ENCODE measurements at regions not wholly inside any gene's neighbourhood (a gene's known extent, or its start where the extent isn't known, plus 50 kb on each side); places are given as distances from the start of the nearest gene placed in this dataset.

DNA sequence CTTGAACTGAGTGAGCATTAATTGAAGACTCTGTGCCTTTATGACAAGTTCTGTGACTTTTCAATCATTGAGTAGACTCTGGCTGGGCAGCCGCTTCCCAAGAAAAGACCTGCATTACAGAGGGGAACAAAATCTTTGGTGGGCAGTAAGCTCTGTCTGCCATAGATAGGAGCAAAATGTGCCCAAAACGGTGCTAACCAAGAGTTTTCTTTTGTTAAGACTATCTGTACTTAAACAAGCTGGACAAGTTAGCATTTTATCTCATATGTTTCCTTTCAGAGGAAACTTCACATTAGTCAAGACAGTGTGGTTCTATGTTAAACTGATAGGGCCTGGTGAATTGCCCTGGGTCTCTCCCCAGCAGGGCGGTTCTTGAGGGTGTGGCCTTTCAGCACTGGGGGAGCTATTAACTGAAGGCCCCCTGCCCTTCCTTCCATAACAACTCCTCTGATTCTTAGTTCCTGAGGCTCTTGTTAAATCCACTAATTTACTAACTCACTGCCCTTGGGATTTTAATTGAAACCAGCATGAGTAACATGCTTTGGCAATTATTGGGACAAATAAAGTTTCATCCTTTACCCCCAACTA is 219.6 kb downstream of the KTN1 start:
- DNase-seq: no peak
- no peak overlapping the region for H2AFZ ChIP-seq (ENCODE audit: insufficient read depth, low read length, poor library complexity)
- H3K27ac ChIP-seq (ENCODE audit: low read depth, low read length): no peak overlapping the region
- no peaks in the 10 kb centered on the region for H3K27me3 ChIP-seq (ENCODE audit: insufficient read depth, low read length)
- no peak overlapping the region for H3K18ac ChIP-seq (ENCODE audit: low read length)
- no peak overlapping the region for H3K14ac ChIP-seq (ENCODE audit: low read length)
- no peak overlapping the region for H4K91ac ChIP-seq (ENCODE audit: low read depth, low read length)
- H3K79me2 ChIP-seq (ENCODE audit: control insufficient read depth, insufficient read depth, low read length, poor library complexity): no peaks in the 10 kb centered on the region
- no CpG with 5 or more reads among the region's 3 CpGs for WGBS (ENCODE audit: extremely low coverage, insufficient coverage, insufficient read length)
- H3K36me3 ChIP-seq (ENCODE audit: control insufficient read depth in 1 of 2, insufficient read depth in 2 of 2, low read length in 2 of 2): no peaks in the 10 kb centered on the region
- no peak overlapping the region for H4K12ac ChIP-seq (ENCODE audit: low read depth, low read length)
- no peak overlapping the region for H3K4me3 ChIP-seq (ENCODE audit: low read depth, low read length)
- no peak overlapping the region for H2BK120ac ChIP-seq (ENCODE audit: insufficient read depth, low read length, poor library complexity)
- no peak overlapping the region for H2BK12ac ChIP-seq (ENCODE audit: low read length)
- peaks cover 0 to under 1% of the 10 kb centered on the region in 2 experiments for H3K4me1 ChIP-seq (ENCODE audit: control insufficient read depth in 1 of 2, insufficient read depth in 2 of 2, low read length in 2 of 2)
- no peak overlapping the region for H3K4ac ChIP-seq (ENCODE audit: low read depth, low read length)
- no peak overlapping the region for H3K4me2 ChIP-seq (ENCODE audit: low read length)
- H3K79me1 ChIP-seq (ENCODE audit: low read length): no peaks in the 10 kb centered on the region
- H4K8ac ChIP-seq (ENCODE audit: low read depth, low read length): no peak overlapping the region
- no peak overlapping the region for H2AK5ac ChIP-seq (ENCODE audit: low read length)
- no peak overlapping the region for H3K9ac ChIP-seq (ENCODE audit: low read length)
- H3K9me3 ChIP-seq (ENCODE audit: insufficient read depth, low read depth, low read length): no peaks in the 10 kb centered on the region
- H3K23ac ChIP-seq (ENCODE audit: low read length): no peak overlapping the region
- no peak overlapping the region for H2BK5ac ChIP-seq (ENCODE audit: low read depth, low read length, poor library complexity)

DNA sequence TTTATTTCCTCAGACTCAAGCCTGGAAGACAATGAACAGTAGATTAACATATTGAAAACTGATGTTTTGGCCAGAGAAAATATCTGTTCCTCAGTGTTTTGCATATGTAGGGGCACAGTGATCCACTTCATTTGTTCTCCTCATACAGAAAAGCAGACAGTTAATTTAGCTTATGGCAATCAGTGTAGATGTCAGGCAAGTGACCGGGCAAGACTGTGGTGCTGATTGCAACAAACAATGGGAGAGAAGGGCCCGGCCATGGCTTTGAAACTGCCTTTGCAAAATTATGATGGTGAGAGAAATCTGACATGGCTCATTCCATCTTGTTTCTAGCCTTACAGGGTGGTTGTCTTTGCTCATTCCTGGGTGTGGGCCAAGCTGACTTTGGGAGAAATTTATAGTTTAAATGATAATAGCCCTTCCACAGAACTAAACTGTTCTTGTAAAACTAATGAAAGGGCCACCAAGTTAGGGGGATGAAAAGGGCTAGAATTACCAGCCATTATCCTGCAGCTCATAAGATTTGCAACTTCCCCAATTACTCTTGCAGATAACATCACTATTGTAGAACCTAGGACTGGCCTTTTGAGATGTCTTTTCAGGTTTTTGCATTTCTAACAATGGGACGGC is 220.3 kb downstream of the KTN1 start:
- Histone ChIP-seq H3K36me3 (ENCODE audit: control insufficient read depth in 1 of 2, insufficient read depth in 2 of 2, low read length in 2 of 2) (no peaks in the 10 kb centered on the region), H4K91ac (ENCODE audit: low read depth, low read length) (no peak overlapping the region)
- WGBS (ENCODE audit: extremely low coverage, insufficient coverage, insufficient read length): no CpG with 5 or more reads among the region's 3 CpGs

GRCh38 chr14:55801121-55801520 is 221.1 kb downstream of the KTN1 start:
- H3K27me3 ChIP-seq (ENCODE audit: insufficient read depth, low read length): no peaks in the 10 kb centered on the region
- H3K4me3 ChIP-seq (ENCODE audit: low read depth, low read length): no peak overlapping the region
- no peak overlapping the region for H3K18ac ChIP-seq (ENCODE audit: low read length)
- H4K8ac ChIP-seq (ENCODE audit: low read depth, low read length): no peak overlapping the region
- no peak overlapping the region for H4K91ac ChIP-seq (ENCODE audit: low read depth, low read length)
- no peak overlapping the region for H3K4ac ChIP-seq (ENCODE audit: low read depth, low read length)
- no peak overlapping the region for H2BK12ac ChIP-seq (ENCODE audit: low read length)
- H3K4me1 ChIP-seq (ENCODE audit: control insufficient read depth in 1 of 2, insufficient read depth in 2 of 2, low read length in 2 of 2): no peaks in the 10 kb centered on the region
- no peaks in the 10 kb centered on the region for H3K79me2 ChIP-seq (ENCODE audit: control insufficient read depth, insufficient read depth, low read length, poor library complexity)
- H2AK5ac ChIP-seq (ENCODE audit: low read length): no peak overlapping the region
- no peak overlapping the region for H2AFZ ChIP-seq (ENCODE audit: insufficient read depth, low read length, poor library complexity)
- H3K14ac ChIP-seq (ENCODE audit: low read length): no peak overlapping the region
- no peaks in the 10 kb centered on the region for H3K79me1 ChIP-seq (ENCODE audit: low read length)
- H2BK5ac ChIP-seq (ENCODE audit: low read depth, low read length, poor library complexity): no peak overlapping the region
- H2BK120ac ChIP-seq (ENCODE audit: insufficient read depth, low read length, poor library complexity): no peak overlapping the region
- no peak overlapping the region for H3K4me2 ChIP-seq (ENCODE audit: low read length)
- H3K23ac ChIP-seq (ENCODE audit: low read length): no peak overlapping the region
- DNase-seq: no peak
- WGBS (ENCODE audit: extremely low coverage, insufficient coverage, insufficient read length): no CpG with 5 or more reads among the region's 1 CpG
- no peak overlapping the region for H4K12ac ChIP-seq (ENCODE audit: low read depth, low read length)
- no peak overlapping the region for H3K27ac ChIP-seq (ENCODE audit: low read depth, low read length)
- H3K9me3 ChIP-seq (ENCODE audit: insufficient read depth, low read depth, low read length): no peaks in the 10 kb centered on the region
- H3K36me3 ChIP-seq (ENCODE audit: control insufficient read depth in 1 of 2, insufficient read depth in 2 of 2, low read length in 2 of 2): no peaks in the 10 kb centered on the region
- H3K9ac ChIP-seq (ENCODE audit: low read length): no peak overlapping the region

More for the DNA sequence above, 220.3 kb downstream of the KTN1 start:
- DNase-seq: no peak
- Histone ChIP-seq H2BK5ac (ENCODE audit: low read depth, low read length, poor library complexity) (no peak overlapping the region), H3K27ac (ENCODE audit: low read depth, low read length) (no peak overlapping the region), H4K8ac (ENCODE audit: low read depth, low read length) (no peak overlapping the region), H3K79me1 (ENCODE audit: low read length) (no peaks in the 10 kb centered on the region), H2BK120ac (ENCODE audit: insufficient read depth, low read length, poor library complexity) (no peak overlapping the region), H3K18ac (ENCODE audit: low read length) (no peak overlapping the region), H2BK12ac (ENCODE audit: low read length) (no peak overlapping the region), H2AFZ (ENCODE audit: insufficient read depth, low read length, poor library complexity) (no peak overlapping the region), H3K4ac (ENCODE audit: low read depth, low read length) (no peak overlapping the region), H3K9ac (ENCODE audit: low read length) (no peak overlapping the region), H3K4me2 (ENCODE audit: low read length) (no peak overlapping the region), H3K9me3 (ENCODE audit: insufficient read depth, low read depth, low read length) (no peaks in the 10 kb centered on the region), H2AK5ac (ENCODE audit: low read length) (no peak overlapping the region), H4K12ac (ENCODE audit: low read depth, low read length) (no peak overlapping the region), H3K4me1 (ENCODE audit: control insufficient read depth in 1 of 2, insufficient read depth in 2 of 2, low read length in 2 of 2) (no peaks in the 10 kb centered on the region), H3K79me2 (ENCODE audit: control insufficient read depth, insufficient read depth, low read length, poor library complexity) (no peaks in the 10 kb centered on the region), H3K14ac (ENCODE audit: low read length) (no peak overlapping the region), H3K23ac (ENCODE audit: low read length) (no peak overlapping the region), H3K27me3 (ENCODE audit: insufficient read depth, low read length) (no peaks in the 10 kb centered on the region), H3K4me3 (ENCODE audit: low read depth, low read length) (no peak overlapping the region)

- Histone ChIP-seq H3K4ac (ENCODE audit: low read depth, low read length) (no peak overlapping the region), H2AK5ac (ENCODE audit: low read length) (no peak overlapping the region), H2BK120ac (ENCODE audit: insufficient read depth, low read length, poor library complexity) (no peak overlapping the region), H3K18ac (ENCODE audit: low read length) (no peak overlapping the region), H2BK5ac (ENCODE audit: low read depth, low read length, poor library complexity) (no peak overlapping the region), H4K12ac (ENCODE audit: low read depth, low read length) (no peak overlapping the region), H3K27ac (ENCODE audit: low read depth, low read length) (no peak overlapping the region), H3K9ac (ENCODE audit: low read length) (no peak overlapping the region), H3K9me3 (ENCODE audit: insufficient read depth, low read depth, low read length) (no peaks in the 10 kb centered on the region), H3K36me3 (ENCODE audit: control insufficient read depth in 1 of 2, insufficient read depth in 2 of 2, low read length in 2 of 2) (no peaks in the 10 kb centered on the region), H3K14ac (ENCODE audit: low read length) (no peak overlapping the region), H3K79me1 (ENCODE audit: low read length) (no peaks in the 10 kb centered on the region), H3K23ac (ENCODE audit: low read length) (no peak overlapping the region), H2AFZ (ENCODE audit: insufficient read depth, low read length, poor library complexity) (no peak overlapping the region), H3K79me2 (ENCODE audit: control insufficient read depth, insufficient read depth, low read length, poor library complexity) (no peaks in the 10 kb centered on the region), H3K4me1 (ENCODE audit: control insufficient read depth in 1 of 2, insufficient read depth in 2 of 2, low read length in 2 of 2) (peaks cover 0 to 2% of the 10 kb centered on the region in 2 experiments), H4K8ac (ENCODE audit: low read depth, low read length) (no peak overlapping the region), H4K91ac (ENCODE audit: low read depth, low read length) (no peak overlapping the region), H2BK12ac (ENCODE audit: low read length) (no peak overlapping the region), H3K4me2 (ENCODE audit: low read length) (no peak overlapping the region), H3K4me3 (ENCODE audit: low read depth, low read length) (no peak overlapping the region), H3K27me3 (ENCODE audit: insufficient read depth, low read length) (no peaks in the 10 kb centered on the region)
- no peak for DNase-seq
- no CpG with 5 or more reads among the region's 4 CpGs for WGBS (ENCODE audit: extremely low coverage, insufficient coverage, insufficient read length)
Measured at GRCh38 chr14:55802986-55803872, 223.2 kb downstream of the KTN1 start.

Data from trophoblast cell (in vitro differentiated cells and primary cell).